NB4 (cell line): ENCODE measurements at regions not wholly inside any gene's neighbourhood (a gene's known extent, or its start where the extent isn't known, plus 50 kb on each side); places are given as distances from the start of the nearest gene placed in this dataset.

Experiments
- CTCF ChIP-seq: IDR thresholded peaks from one replicate; pipeline ENCODE4 v1.5.1; 2012; ENCODE audit warnings: low read depth, low read length
- MAX ChIP-seq: IDR thresholded peaks from 2 replicates; pipeline ENCODE4 v1.6.1; 2011; ENCODE audit warnings: low read depth, low read length
- MYC ChIP-seq: IDR thresholded peaks from 2 replicates; pipeline ENCODE4 v1.6.1; 2011; ENCODE audit warnings: low read depth, low read length
- POLR2A ChIP-seq: IDR thresholded peaks from 2 replicates; pipeline ENCODE4 v1.6.1; 2011; ENCODE audit warnings: mild to moderate bottlenecking; ENCODE audit not compliant: insufficient read length; ENCODE audit errors: extremely low read depth

- TF ChIP-seq CTCF (no peak), MAX (no peak), POLR2A (no peak), MYC (no peak)
Measured at GRCh38 chr16:25580041-25580440, 111.7 kb upstream of the HS3ST4 start.
